Kidney capillary endothelial cell (primary cell): ENCODE measurements at regions not wholly inside any gene's neighbourhood (a gene's known extent, or its start where the extent isn't known, plus 50 kb on each side); places are given as distances from the start of the nearest gene placed in this dataset.

ENCODE experiments used
- DNase-seq: peaks from one replicate; pipeline ENCODE4 v3.0.0-alpha.2; 2018; ENCODE audit warnings: low spot score

DNA sequence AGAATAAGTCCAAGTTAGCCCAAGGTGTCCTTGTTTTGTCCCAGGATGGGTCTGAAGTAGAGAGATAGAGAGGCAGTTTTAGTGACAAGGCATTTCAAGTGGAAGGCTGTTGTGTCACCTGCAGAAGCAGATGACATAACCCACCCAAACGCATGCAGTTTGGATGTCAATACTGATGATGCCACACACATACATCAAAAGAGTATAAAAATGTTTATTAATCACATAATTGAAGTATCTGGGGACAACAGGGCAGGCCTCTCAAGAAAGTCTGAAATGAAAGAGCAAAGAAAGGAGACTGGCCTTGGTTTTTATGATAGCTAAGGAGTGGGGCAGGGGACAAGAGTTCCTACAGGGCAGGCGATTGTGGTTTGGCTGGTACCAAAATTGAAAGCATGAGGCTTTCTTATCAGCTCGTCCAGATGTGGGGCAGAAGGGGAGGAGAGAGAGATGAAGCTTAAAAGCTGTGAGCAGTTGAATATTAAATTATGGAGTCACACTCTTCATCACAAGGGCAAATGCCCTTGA is 78.4 kb upstream of the TSPAN8 start:
- no peak for DNase-seq

DNA sequence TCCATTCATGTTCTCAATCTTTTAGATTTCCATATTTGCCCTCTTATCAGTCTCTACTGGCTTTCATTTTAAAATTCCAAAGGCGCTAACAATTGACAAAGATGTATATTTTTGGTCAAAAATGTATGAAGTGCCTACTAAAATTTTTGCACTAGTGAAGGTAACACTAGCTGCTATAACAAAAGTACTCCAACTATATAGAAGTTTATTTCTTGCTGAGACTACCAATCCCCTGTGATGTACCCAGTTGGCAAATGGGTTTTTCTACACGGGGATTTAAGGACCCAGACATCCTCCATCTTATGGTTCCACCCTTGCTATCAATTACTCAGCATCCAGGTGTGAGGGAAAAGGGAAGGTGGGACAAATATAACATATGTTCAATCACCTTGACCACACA is 75.3 kb upstream of the TSPAN8 start:
- no peak for DNase-seq

DNA sequence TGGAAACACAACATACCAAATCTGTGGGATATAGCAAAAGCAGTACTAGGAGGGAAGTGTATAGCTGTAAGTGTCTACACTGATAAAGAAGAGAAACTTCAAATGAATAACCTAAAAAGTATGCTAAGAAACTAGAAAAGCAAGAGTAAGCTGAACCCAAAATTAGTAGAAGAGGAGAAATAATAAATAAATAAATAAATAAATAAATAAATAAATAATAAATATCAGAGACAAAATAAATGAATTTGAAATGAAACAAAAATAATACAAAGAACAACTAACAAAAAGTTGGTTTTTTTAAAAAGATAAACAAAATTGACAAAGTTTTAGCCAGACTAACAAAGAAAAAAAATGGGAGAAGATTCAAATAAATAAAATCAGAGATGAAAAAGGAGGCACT is 72.7 kb upstream of the TSPAN8 start:
- DNase-seq, result no peak

DNA sequence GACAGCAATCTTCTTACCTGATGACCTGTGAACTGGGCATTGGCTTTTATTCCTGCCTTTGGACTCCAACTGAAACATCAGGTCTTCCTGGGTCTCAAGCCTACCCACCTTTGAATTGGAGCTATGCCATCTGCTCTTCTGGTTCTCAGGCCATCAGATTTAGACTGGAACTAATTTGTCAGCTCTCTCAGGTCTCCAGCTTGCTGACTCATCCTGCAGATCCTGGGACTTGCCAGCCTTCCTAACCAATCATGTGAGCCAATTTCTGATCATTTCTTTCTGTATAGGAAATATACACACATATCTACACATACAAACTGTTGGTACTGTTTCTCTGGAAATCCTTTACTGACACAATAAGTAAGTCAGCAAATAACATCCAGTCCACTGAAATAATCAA is 65.3 kb upstream of the TSPAN8 start:
- DNase-seq, result no peak

DNA sequence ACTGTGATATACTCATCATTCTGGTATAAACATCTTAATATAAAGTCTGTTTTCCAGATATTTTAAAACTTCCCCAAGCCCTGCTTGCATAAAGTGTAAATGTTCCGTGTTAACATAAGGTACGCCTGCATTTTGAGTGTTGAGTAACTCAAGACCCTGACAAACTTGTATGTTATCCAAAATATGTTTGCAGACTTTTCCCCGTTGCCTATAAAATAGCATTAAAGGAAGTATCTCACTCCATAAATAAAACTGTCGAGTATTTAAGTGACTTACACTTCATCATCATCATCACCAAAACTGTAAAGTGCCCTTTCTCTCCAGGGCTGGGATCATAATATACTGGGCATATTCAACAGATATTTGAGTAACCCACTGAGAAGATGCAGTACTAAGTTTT is 64.6 kb upstream of the TSPAN8 start:
- DNase-seq, result no peak

DNA sequence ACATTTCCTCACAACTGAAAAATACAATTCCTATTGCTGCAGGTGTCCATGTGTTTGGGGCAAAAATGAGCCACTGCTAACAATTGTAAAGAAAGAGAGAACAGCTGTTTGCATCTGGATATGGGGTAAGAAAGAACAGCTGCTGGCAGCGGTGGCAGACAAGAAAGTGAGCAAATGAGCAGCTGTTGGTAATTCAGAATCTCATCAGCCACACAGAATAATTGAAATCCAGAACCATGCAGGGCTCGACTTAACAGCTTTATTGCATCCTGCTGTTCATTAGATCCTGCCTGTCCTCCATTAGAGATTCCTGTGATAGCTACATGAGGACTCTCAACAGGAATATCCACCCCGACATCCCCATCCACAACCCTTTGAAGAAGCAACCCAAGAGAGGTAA is 62.5 kb upstream of the TSPAN8 start:
- DNase-seq, result no peak

DNA sequence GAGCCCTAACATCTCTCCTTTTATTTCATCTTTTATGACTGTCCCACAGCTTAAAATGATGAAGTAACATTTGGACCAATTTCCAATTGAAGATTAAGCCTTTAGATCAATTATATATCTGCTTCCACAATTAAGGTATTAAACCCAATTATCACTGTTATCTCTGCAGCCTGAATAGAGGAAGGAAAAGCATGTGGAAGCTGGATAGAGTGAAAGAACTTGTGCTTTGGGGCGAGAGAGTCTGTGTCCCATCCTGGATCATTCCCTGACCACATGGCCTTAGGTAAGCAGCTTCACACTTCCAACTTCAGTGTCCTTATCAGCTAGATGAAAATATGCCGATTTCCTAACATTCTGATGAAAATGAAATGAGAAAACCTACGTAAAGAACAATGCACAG is 61.4 kb upstream of the TSPAN8 start:
- DNase-seq, result no peak

DNA sequence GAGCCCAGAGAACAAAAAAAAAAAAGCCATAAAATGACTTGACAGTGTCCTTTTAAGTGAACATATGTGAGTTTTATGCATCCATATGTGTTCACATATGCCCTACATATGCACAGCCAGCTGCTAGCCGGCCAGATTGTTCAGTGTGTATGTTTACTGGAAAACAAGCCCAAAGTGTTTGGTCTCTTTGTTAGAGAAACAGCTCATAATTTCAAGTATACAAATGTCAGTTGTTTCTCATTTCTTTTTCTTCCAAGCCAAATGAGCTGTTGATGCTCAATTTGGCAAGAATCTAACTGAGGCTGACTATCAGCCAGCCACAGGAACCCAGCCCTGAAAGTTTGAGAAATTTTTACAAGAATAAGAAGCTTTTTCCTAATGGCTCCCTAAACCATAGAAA is 60.8 kb upstream of the TSPAN8 start:
- no peak for DNase-seq

DNA sequence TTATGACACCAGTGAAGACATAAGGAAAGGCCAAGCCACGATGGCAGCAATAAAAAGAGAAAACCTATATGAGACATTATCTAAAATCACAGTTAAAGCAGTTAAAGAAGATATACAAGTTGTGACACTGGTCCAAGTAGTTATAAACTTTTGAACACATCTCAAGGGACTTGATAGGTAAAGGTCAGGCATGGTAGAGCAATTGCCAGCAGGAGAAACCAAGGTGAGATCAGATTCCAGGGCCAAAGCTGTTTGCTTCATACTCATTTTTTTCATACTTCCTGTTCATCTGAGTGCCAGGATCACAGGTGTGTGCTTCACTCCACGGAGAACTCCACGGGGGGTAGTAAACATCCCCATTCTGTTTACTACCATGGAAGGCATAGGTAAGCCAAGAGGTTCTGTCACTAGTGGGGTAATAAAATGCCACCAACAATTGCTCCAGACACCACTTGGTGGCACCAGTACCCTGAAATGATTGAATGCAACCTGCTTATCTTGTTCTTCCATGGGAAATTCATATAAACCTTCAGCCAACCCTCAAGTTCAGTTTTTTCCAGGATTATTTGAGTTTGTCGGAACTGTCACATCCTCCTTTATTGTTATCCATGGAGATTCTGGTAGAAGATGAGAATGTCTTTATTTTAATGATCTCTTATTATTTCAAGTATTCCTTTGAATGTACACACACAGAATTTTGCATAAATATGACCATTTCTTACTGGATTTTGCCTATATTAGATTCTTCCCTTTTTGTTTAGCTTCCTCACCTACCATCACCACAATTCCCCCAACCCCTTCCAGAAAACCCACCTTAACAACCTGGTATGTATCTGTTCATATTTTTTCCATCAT is 59.2 kb upstream of the TSPAN8 start:
- DNase-seq, result peak; percentile 1

DNA sequence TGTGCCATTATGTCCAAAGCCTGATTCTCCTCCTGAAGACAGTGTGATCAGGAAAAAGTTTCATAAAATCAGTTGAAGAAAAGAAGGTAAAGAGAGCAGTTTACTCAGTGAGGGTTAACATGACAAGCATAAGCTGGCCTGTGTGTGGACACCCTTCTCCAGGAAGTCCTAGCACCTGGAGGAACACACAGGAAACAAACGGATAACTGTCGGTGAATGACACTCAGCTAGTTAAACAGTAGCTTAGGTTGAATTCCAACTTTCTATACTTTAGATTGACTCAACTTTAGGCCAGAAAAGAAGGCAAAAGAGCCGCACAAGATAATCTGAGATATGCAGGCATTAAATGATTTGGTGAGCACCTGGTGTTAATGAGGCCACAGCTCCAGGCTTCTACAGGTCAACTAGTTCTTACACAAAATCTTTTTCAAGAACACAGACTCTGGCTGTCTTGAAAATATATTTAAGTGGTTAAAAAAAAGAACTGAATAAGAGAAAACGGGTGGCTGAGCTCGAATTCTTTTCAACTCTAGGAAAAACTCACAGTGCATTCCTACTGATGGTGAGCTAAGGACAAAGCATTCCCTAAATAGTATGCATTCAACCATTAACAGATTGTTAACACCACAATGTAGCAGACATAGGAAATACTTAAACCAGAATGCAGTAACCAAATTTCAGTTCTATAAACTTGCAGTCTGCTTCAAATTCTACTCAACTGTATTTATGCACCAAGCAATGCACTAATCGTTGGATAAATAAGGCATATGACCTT is 56.9 kb upstream of the TSPAN8 start:
- DNase-seq, result no peak

DNA sequence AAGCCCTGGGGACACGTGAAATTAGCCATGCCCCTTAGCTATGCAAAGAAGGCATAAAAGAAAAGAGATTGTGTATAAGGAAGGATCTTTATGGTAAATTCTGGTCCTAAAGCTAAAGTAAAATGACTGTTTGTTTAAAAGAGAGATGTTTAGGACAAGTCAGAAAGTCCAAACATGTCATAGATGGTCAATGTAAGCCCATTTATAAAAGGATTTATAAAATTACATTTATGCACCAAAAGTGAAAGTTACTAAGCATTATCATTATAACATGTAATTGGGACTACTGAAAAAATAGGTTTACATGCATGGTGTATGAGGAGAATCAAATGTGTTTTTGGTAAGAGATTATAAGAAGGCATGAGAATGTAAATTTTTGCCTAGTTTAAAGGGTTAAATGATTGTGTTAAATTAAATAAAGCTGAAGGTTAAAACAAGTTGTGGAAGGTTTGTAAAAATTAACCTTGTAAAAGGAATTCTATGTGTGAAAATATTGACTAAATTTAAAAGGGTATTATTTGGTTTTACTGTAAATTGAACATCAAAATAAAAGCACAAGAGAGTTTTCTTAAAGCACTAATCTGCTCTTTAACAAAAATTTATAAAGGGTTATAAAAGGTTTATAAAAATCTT is 50.4 kb upstream of the TSPAN8 start:
- DNase-seq, result no peak
